ENCODE measurements at regions not wholly inside any gene's neighbourhood (a gene's known extent, or its start where the extent isn't known, plus 50 kb on each side); places are given as distances from the start of the nearest gene placed in this dataset.

DNA sequence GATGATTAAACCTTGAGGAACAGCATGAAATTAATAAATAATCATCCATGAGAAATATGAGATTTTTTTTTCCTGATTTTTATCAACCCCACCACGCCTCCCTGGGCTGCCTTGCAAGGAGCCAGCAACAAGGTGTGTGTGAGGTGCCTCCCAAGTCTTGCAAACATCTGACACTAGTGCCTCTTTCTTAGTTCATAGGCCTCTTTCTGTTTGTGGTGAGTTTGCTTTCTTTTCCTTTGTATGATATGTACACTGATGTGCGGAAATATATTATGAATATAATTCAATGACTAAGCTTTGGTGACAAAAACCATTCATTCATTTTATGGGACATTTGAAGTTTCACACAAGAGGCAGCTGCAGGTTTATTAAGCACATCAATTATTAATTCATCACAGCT lies 63.2 kb upstream of the SYNDIG1 start:
- Histone ChIP-seq H4K20me1 (ENCODE audit: insufficient read depth, low read length) (no peaks in the 10 kb centered on the region), H3K36me3 (replicated peaks in 1 of 2; ENCODE audit: control insufficient read depth in 1 of 2, insufficient read depth in 2 of 2, low read length in 2 of 2) (no peaks in the 10 kb centered on the region), H3K4me3 (replicated peaks in 1 of 3; ENCODE audit: low read depth in 2 of 3, low read length in 3 of 3) (no peak overlapping the region), H3K27ac (ENCODE audit: low read depth in 1 of 2, low read length in 2 of 2) (no peak overlapping the region), H3K9ac (ENCODE audit: insufficient read depth, low read length, poor library complexity, severe bottlenecking) (no peak overlapping the region), H3K27me3 (ENCODE audit: control insufficient read depth in 2 of 2, insufficient read depth in 2 of 2, low read length in 2 of 2) (no peaks in the 10 kb centered on the region), H3K9me3 (replicated peaks in 1 of 2; ENCODE audit: control insufficient read depth in 1 of 2, insufficient read depth in 1 of 2, low read length in 2 of 2) (no peaks in the 10 kb centered on the region), H3K4me2 (replicated peaks; ENCODE audit: extremely low read depth, low read length, poor library complexity, severe bottlenecking) (no peak overlapping the region), H3K4me1 (ENCODE audit: control insufficient read depth in 1 of 2, insufficient read depth in 2 of 2, low read length in 2 of 2) (no peaks in the 10 kb centered on the region), H2AFZ (ENCODE audit: insufficient read depth, low read depth, low read length, poor library complexity, severe bottlenecking) (no peak overlapping the region), H3K79me2 (ENCODE audit: insufficient read depth, low read length) (no peaks in the 10 kb centered on the region)
- Mint-ChIP-seq H3K4me1 (peaks cover 2% of the 10 kb centered on the region), H3K36me3 (no peaks in the 10 kb centered on the region), H3K9me3 (peaks cover 0 to 2% (median 0%) of the 10 kb centered on the region in 7 donors), H3K27me3 (ENCODE audit: low read depth in 3 of 3) (peaks cover 0 to 6% (median 3%) of the 10 kb centered on the region in 3 donors), H3K4me3 (no peak overlapping the region), H3K27ac (no peak overlapping the region)
- no CpG with 5 or more reads among the region's 2 CpGs for WGBS (ENCODE audit: insufficient coverage)
- intact Hi-C loops (cut with micrococcal nuclease), result no loop called here
- TF ChIP-seq CTCF (IDR thresholded peaks at IDR 0.05), result no peak
- DNase-seq, result no peak

GRCh38 chr20:24405810-24406209 lies 63.6 kb upstream of the SYNDIG1 start:
- WGBS (ENCODE audit: insufficient coverage), result 100% methylated on average over 1 of the region's 2 CpGs

More at GRCh38 chr20:24405810-24406209, 63.6 kb upstream of the SYNDIG1 start:
- Histone ChIP-seq H3K79me2 (ENCODE audit: insufficient read depth, low read length) (no peaks in the 10 kb centered on the region), H3K4me1 (ENCODE audit: control insufficient read depth in 1 of 2, insufficient read depth in 2 of 2, low read length in 2 of 2) (no peaks in the 10 kb centered on the region), H2AFZ (ENCODE audit: insufficient read depth, low read depth, low read length, poor library complexity, severe bottlenecking) (no peak overlapping the region), H3K4me3 (replicated peaks in 1 of 3; ENCODE audit: low read depth in 2 of 3, low read length in 3 of 3) (no peak overlapping the region), H4K20me1 (ENCODE audit: insufficient read depth, low read length) (no peaks in the 10 kb centered on the region), H3K4me2 (replicated peaks; ENCODE audit: extremely low read depth, low read length, poor library complexity, severe bottlenecking) (no peak overlapping the region), H3K27me3 (ENCODE audit: control insufficient read depth in 2 of 2, insufficient read depth in 2 of 2, low read length in 2 of 2) (no peaks in the 10 kb centered on the region), H3K9me3 (replicated peaks in 1 of 2; ENCODE audit: control insufficient read depth in 1 of 2, insufficient read depth in 1 of 2, low read length in 2 of 2) (no peaks in the 10 kb centered on the region), H3K9ac (ENCODE audit: insufficient read depth, low read length, poor library complexity, severe bottlenecking) (no peak overlapping the region), H3K27ac (ENCODE audit: low read depth in 1 of 2, low read length in 2 of 2) (no peak overlapping the region), H3K36me3 (replicated peaks in 1 of 2; ENCODE audit: control insufficient read depth in 1 of 2, insufficient read depth in 2 of 2, low read length in 2 of 2) (no peaks in the 10 kb centered on the region)
- H3K4me1 Mint-ChIP-seq, result peaks cover 2% of the 10 kb centered on the region
- H3K27me3 Mint-ChIP-seq (ENCODE audit: low read depth in 3 of 3), result peaks cover 0 to 3% (median 0%) of the 10 kb centered on the region in 3 donors
- no peak for TF ChIP-seq CTCF (IDR thresholded peaks at IDR 0.05)
- H3K27ac Mint-ChIP-seq, result no peak overlapping the region
- no peak for DNase-seq
- intact Hi-C loops (cut with micrococcal nuclease), result no loop called here
- H3K9me3 Mint-ChIP-seq, result peaks cover 0 to 3% (median 0%) of the 10 kb centered on the region in 7 donors
- H3K36me3 Mint-ChIP-seq, result no peaks in the 10 kb centered on the region
- H3K4me3 Mint-ChIP-seq, result no peak overlapping the region

Data from CD14-positive monocyte (primary cell).